Endodermal cell (in vitro differentiated cells): ENCODE measurements at regions not wholly inside any gene's neighbourhood (a gene's known extent, or its start where the extent isn't known, plus 50 kb on each side); places are given as distances from the start of the nearest gene placed in this dataset.

Experiments
- DNase-seq: peaks from one replicate; pipeline ENCODE4 v3.0.0-alpha.2; 2017
- H3K27ac ChIP-seq: 2 replicates; pipeline ENCODE4 v1.5.1; 2013; ENCODE audit warnings: mild to moderate bottlenecking, low read depth, low read length, moderate library complexity
- H3K27me3 ChIP-seq: 2 replicates; pipeline ENCODE4 v1.6.1; 2013; ENCODE audit warnings: mild to moderate bottlenecking, low read length, moderate library complexity; ENCODE audit not compliant: insufficient read depth, control insufficient read depth, poor library complexity, severe bottlenecking
- H3K36me3 ChIP-seq: 2 replicates; pipeline ENCODE4 v1.7.0; 2013; ENCODE audit warnings: mild to moderate bottlenecking, low read length, moderate library complexity; ENCODE audit not compliant: control insufficient read depth, insufficient read depth
- H3K4me1 ChIP-seq: one replicate; pipeline ENCODE4 v1.7.0; 2013; ENCODE audit warnings: low read length; ENCODE audit not compliant: control insufficient read depth, insufficient read depth
- H3K4me3 ChIP-seq: 2 replicates; pipeline ENCODE4 v1.5.1; 2013; ENCODE audit warnings: mild to moderate bottlenecking, low read length, moderate library complexity
- H3K9ac ChIP-seq: 2 replicates; pipeline ENCODE4 v1.6.1; 2013; ENCODE audit warnings: mild to moderate bottlenecking, low read length, moderate library complexity; ENCODE audit not compliant: poor library complexity, severe bottlenecking; ENCODE audit errors: extremely low read depth
- H3K9me3 ChIP-seq: 2 replicates; pipeline ENCODE4 v1.6.1; 2013; ENCODE audit warnings: mild to moderate bottlenecking, low read length, moderate library complexity; ENCODE audit not compliant: control insufficient read depth
- H3K27ac Mint-ChIP-seq: 2 replicates; pipeline ENCODE4 v1.8.0; 2020; ENCODE audit warnings: mixed read lengths
- H3K27me3 Mint-ChIP-seq: 2 replicates; pipeline ENCODE4 v1.8.0; 2021; ENCODE audit warnings: mild to moderate bottlenecking, mixed read lengths; ENCODE audit not compliant: insufficient read depth
- H3K36me3 Mint-ChIP-seq: 2 replicates; pipeline ENCODE4 v1.8.0; 2020; ENCODE audit warnings: low read depth, mixed read lengths
- H3K4me1 Mint-ChIP-seq: 2 replicates; pipeline ENCODE4 v1.8.0; 2020; ENCODE audit warnings: mixed read lengths
- H3K4me3 Mint-ChIP-seq: 2 replicates; pipeline ENCODE4 v1.8.0; 2020; ENCODE audit warnings: mild to moderate bottlenecking, moderate library complexity, mixed read lengths
- H3K9me3 Mint-ChIP-seq: 2 replicates; pipeline ENCODE4 v1.8.0; 2020; ENCODE audit warnings: mild to moderate bottlenecking, mixed read lengths
- CTCF ChIP-seq: fragments of 200-600 bp; sonication (generic); conservative IDR thresholded peaks from 2 replicates; pipeline ENCODE4 v1.5.0; 2021; ENCODE audit warnings: antibody characterized with exemption, mild to moderate bottlenecking
- WGBS, 2 experiments: methylation state at CpG; one replicate each; pipeline versions ENCODE4 v1.1.5 to v1.1.7; 2013; ENCODE audit warnings: missing lambda C conversion rate in 2 of 2, mixed read lengths in 1 of 2; ENCODE audit not compliant: insufficient coverage in 1 of 2, insufficient read length in 1 of 2; 5-methylcytosine and 5-hydroxymethylcytosine counted together

- no peak overlapping the region for H3K4me3 Mint-ChIP-seq
- no peaks in the 10 kb centered on the region for H3K4me1 Mint-ChIP-seq
- WGBS, 2 experiments, result 96% methylated on average over 3 of the region's 3 CpGs; no CpG with 5 or more reads in 1 of the 2 experiments
- H3K27ac Mint-ChIP-seq, result no peak overlapping the region
- H3K27me3 Mint-ChIP-seq, result no peaks in the 10 kb centered on the region
- H3K36me3 Mint-ChIP-seq, result no peaks in the 10 kb centered on the region
- Histone ChIP-seq H3K4me3 (no peak overlapping the region), H3K9ac (no peak overlapping the region), H3K27me3 (no peaks in the 10 kb centered on the region), H3K27ac (no peak overlapping the region), H3K4me1 (no peaks in the 10 kb centered on the region), H3K9me3 (no peaks in the 10 kb centered on the region), H3K36me3 (no peaks in the 10 kb centered on the region)
- no peak for TF ChIP-seq CTCF
- DNase-seq, result no peak
- H3K9me3 Mint-ChIP-seq, result no peaks in the 10 kb centered on the region
Measured at GRCh38 chr3:77887611-77888010, 847.7 kb downstream of the ROBO2 start.

GRCh38 chr3:77889616-77890015, 849.7 kb downstream of the ROBO2 start:
- H3K9ac ChIP-seq, result no peak overlapping the region
- no peaks in the 10 kb centered on the region for H3K4me1 ChIP-seq
- no peaks in the 10 kb centered on the region for H3K9me3 Mint-ChIP-seq
- 89 to 97% methylated on average over 3 of the region's 3 CpGs for WGBS, 2 experiments
- H3K4me3 Mint-ChIP-seq, result no peak overlapping the region
- no peaks in the 10 kb centered on the region for H3K27me3 ChIP-seq
- no peak overlapping the region for H3K4me3 ChIP-seq
- no peaks in the 10 kb centered on the region for H3K36me3 ChIP-seq
- H3K27ac ChIP-seq, result no peak overlapping the region
- H3K4me1 Mint-ChIP-seq, result no peaks in the 10 kb centered on the region
- H3K27me3 Mint-ChIP-seq, result no peaks in the 10 kb centered on the region
- H3K9me3 ChIP-seq, result no peaks in the 10 kb centered on the region
- no peak overlapping the region for H3K27ac Mint-ChIP-seq
- DNase-seq, result no peak
- no peak for TF ChIP-seq CTCF
- no peaks in the 10 kb centered on the region for H3K36me3 Mint-ChIP-seq

GRCh38 chr3:77898621-77899020, 858.7 kb downstream of the ROBO2 start:
- Histone ChIP-seq H3K9me3 (no peaks in the 10 kb centered on the region), H3K4me3 (no peak overlapping the region), H3K36me3 (no peaks in the 10 kb centered on the region), H3K4me1 (no peaks in the 10 kb centered on the region), H3K27ac (no peak overlapping the region), H3K9ac (no peak overlapping the region), H3K27me3 (no peaks in the 10 kb centered on the region)
- Mint-ChIP-seq H3K27me3 (no peaks in the 10 kb centered on the region), H3K9me3 (peaks cover 22% of the 10 kb centered on the region), H3K27ac (no peak overlapping the region), H3K4me3 (no peak overlapping the region), H3K4me1 (no peaks in the 10 kb centered on the region), H3K36me3 (peaks cover 6% of the 10 kb centered on the region)
- DNase-seq, result no peak
- TF ChIP-seq CTCF, result no peak
- WGBS, 2 experiments, result no CpG with 5 or more reads among the region's 1 CpG
